Panc1 (cell line): ENCODE measurements at regions not wholly inside any gene's neighbourhood (a gene's known extent, or its start where the extent isn't known, plus 50 kb on each side); places are given as distances from the start of the nearest gene placed in this dataset.

Source experiments
- ATAC-seq: fragments of 200-7000 bp; cut with Tn5 transposase; 2 replicates; pipeline ENCODE4 v1.9.1; 2020; ENCODE audit warnings: mild to moderate bottlenecking, moderate library complexity
- BruUV-seq: library from RNA; stranded (reverse); fragments of 400-500 nt; replicated peaks from 2 replicates; lab custom pipeline; 2021; lab: Mats Ljungman, UMichigan
- CTCF ChIA-PET: fragments of 300-600 bp; sonication (Branson Sonifier 250); formaldehyde crosslinking; loops from one replicate; lab custom pipeline; 2022; ENCODE audit warnings: antibody characterized with exemption; lab: Charles Lee
- POLR2A ChIA-PET: fragments of 300-600 bp; sonication (Branson Sonifier 250); formaldehyde crosslinking; loops from one replicate; lab custom pipeline; 2022; ENCODE audit warnings: antibody characterized with exemption; lab: Charles Lee
- DNase-seq: peaks from one replicate; pipeline ENCODE4 v3.0.0-alpha.2; 2010; ENCODE audit warnings: low read depth, low spot score
- H3K27ac ChIP-seq: 2 replicates; pipeline ENCODE4 v1.5.1; 2011; ENCODE audit warnings: mild to moderate bottlenecking, low read length, inconsistent platforms
- H3K27me3 ChIP-seq: fragments of 200-500 bp; sonication (Bioruptor generic); 2 replicates; pipeline ENCODE4 v1.6.0; 2014; ENCODE audit warnings: low read length, inconsistent platforms; ENCODE audit not compliant: control insufficient read depth, insufficient read depth
- H3K36me3 ChIP-seq: fragments of 200-500 bp; sonication (Bioruptor generic); 2 replicates; pipeline ENCODE4 v1.5.1; 2014; ENCODE audit warnings: inconsistent platforms, mild to moderate bottlenecking, low read length, moderate library complexity; ENCODE audit not compliant: control insufficient read depth, insufficient read depth
- H3K4me1 ChIP-seq: 2 replicates; pipeline ENCODE4 v1.5.1; 2011; ENCODE audit warnings: inconsistent platforms, mild to moderate bottlenecking, low read length, moderate library complexity; ENCODE audit not compliant: control insufficient read depth, insufficient read depth
- H3K4me3 ChIP-seq, 2 experiments: 2 replicates each; pipeline ENCODE4 v1.5.1; 2011 to 2012; ENCODE audit warnings: low read depth in 2 of 2, low read length in 2 of 2, mild to moderate bottlenecking in 2 of 2, inconsistent platforms in 1 of 2, moderate library complexity in 1 of 2
- H3K9me3 ChIP-seq: fragments of 200-500 bp; sonication (Bioruptor generic); 2 replicates; pipeline ENCODE4 v1.5.1; 2014; ENCODE audit warnings: low read depth, mild to moderate bottlenecking, inconsistent platforms, low read length, moderate library complexity; ENCODE audit not compliant: control insufficient read depth, insufficient read depth
- POLR2AphosphoS5 ChIP-seq: IDR thresholded peaks from 2 replicates; pipeline ENCODE4 v1.6.1; 2012; ENCODE audit warnings: mild to moderate bottlenecking, low read depth, low read length, moderate library complexity
- SIN3A ChIP-seq: IDR thresholded peaks from 2 replicates; pipeline ENCODE4 v1.6.1; 2012; ENCODE audit warnings: low read depth, mild to moderate bottlenecking, low read length, moderate library complexity, borderline replicate concordance; ENCODE audit not compliant: insufficient read depth
- TCF7L2 ChIP-seq: IDR thresholded peaks from 2 replicates; pipeline ENCODE4 v1.6.1; 2011; ENCODE audit warnings: mild to moderate bottlenecking, low read depth, low read length, inconsistent platforms
- in situ Hi-C: cut with HindIII; loops from 2 replicates; pipeline ENCODE4 v1.10.0; 2016; ENCODE audit warnings: low sequenced_read_pairs, low pct_unique_long_range_greater_than_20kb
- intact Hi-C: fragments of 100-400 bp; cut with micrococcal nuclease; formaldehyde crosslinking; loops from one replicate; pipeline ENCODE4 v1.10.0; 2022; ENCODE audit not compliant: unreplicated experiment
- TF ChIP-seq, protein P1 (sequence below), 2 experiments: IDR thresholded peaks; 2 replicates each; pipeline ENCODE4 v1.6.1; 2011 to 2012; ENCODE audit warnings: low read depth in 2 of 2, control low read depth in 1 of 2, low read length in 1 of 2, mild to moderate bottlenecking in 1 of 2, moderate library complexity in 1 of 2; ENCODE audit not compliant: insufficient read depth in 1 of 2
- TF ChIP-seq, protein P2 (sequence below): fragments of 450-650 bp; IDR thresholded peaks from 2 replicates; pipeline ENCODE4 v1.5.1; 2017; ENCODE audit warnings: mild to moderate bottlenecking

DNA sequence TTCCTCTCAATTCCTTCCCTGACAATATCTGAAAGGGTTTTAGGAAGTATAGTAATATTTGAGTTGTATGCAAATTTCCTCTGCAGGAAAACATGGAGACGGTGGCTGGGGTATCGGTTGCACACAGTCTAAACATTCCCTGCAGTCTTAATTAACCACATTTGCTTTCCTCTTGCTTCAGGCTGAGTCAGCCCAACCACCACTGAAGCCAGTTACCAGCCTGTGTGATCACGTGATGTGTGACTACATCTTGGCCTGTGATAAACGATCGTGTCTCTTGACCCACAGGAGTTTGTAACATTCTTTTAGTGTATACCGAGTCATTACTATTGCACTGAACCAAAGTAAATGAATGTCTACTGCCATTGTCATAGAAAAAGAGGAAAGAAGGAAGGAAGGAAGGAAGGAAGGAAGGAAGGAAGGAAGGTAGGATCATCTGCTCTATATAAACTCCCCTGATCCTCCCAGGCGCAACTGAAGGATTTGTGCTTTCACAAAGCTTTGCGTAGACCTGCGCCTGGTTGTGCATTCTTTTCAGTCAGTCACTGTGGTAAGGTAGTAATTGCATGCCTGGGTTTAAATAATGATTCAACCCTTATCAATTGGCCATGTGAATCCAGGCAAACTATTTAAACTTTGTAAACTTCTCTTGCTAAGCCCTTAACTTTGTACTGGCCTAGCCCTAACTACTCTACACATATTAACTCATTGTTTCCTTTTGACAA, 280.6 kb upstream of the SALL1 start:
- in situ Hi-C loops (no loop called here), intact Hi-C loops (no loop called here)
- POLR2A ChIA-PET, result no interaction called here

DNA sequence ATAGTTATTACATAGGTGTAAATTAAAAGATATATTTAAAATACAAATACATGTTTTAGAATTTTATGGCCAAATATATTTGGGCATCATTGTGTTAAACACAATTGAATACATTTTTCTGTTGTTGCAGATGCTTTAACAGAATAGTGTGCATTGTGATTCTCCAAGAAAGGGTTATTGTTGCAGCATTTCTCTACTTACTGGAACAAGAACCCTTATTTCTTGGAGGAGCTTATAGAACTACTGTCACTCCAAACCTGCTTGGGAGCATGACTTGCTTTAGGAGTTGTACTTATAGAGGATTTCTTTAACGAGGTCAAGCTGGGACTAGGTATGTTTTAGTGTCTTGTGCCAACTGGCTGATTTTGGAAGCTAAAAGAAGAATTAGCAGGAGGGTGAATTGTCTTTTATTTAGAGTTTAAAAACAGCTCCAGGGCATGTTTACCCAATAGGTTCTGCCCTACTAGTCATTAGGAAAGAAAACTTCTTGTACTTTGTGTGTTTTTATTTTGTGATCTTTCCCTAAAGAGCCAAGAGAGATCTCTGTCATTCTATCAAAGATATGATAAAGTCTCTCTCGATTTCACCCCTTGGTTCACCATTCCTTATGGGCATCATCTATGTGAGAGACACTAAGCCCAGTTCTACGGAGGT, 279.8 kb upstream of the SALL1 start:
- no peak for ATAC-seq
- no peaks in the 10 kb centered on the region for H3K27me3 ChIP-seq
- BruUV-seq, result no TSS peak
- H3K27ac ChIP-seq, result no peak overlapping the region
- H3K4me1 ChIP-seq, result no peaks in the 10 kb centered on the region
- intact Hi-C loops (no loop called here), in situ Hi-C loops (no loop called here)
- no peak for TF ChIP-seq SIN3A
- TF ChIP-seq, protein P1, sequence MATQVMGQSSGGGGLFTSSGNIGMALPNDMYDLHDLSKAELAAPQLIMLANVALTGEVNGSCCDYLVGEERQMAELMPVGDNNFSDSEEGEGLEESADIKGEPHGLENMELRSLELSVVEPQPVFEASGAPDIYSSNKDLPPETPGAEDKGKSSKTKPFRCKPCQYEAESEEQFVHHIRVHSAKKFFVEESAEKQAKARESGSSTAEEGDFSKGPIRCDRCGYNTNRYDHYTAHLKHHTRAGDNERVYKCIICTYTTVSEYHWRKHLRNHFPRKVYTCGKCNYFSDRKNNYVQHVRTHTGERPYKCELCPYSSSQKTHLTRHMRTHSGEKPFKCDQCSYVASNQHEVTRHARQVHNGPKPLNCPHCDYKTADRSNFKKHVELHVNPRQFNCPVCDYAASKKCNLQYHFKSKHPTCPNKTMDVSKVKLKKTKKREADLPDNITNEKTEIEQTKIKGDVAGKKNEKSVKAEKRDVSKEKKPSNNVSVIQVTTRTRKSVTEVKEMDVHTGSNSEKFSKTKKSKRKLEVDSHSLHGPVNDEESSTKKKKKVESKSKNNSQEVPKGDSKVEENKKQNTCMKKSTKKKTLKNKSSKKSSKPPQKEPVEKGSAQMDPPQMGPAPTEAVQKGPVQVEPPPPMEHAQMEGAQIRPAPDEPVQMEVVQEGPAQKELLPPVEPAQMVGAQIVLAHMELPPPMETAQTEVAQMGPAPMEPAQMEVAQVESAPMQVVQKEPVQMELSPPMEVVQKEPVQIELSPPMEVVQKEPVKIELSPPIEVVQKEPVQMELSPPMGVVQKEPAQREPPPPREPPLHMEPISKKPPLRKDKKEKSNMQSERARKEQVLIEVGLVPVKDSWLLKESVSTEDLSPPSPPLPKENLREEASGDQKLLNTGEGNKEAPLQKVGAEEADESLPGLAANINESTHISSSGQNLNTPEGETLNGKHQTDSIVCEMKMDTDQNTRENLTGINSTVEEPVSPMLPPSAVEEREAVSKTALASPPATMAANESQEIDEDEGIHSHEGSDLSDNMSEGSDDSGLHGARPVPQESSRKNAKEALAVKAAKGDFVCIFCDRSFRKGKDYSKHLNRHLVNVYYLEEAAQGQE (IDR thresholded peaks at IDR 0.05; ENCODE audit: insufficient read depth in 1 of 2, low read depth in 2 of 2, low read length in 1 of 2), result no peak
- ChIA-PET POLR2A (interaction anchor here (0.9 kb wide), 1 partner anchor 14 kb away, joined by 4 read pairs; no protein-coding TSS in a partner anchor), CTCF (no interaction called here)
- DNase-seq, result no peak
- no peaks in the 10 kb centered on the region for H3K36me3 ChIP-seq
- no peak overlapping the region for H3K4me3 ChIP-seq
- no peaks in the 10 kb centered on the region for H3K9me3 ChIP-seq

More for the DNA sequence above, 280.6 kb upstream of the SALL1 start:
- no TSS peak for BruUV-seq
- no peak overlapping the region for H3K4me3 ChIP-seq
- no peaks in the 10 kb centered on the region for H3K36me3 ChIP-seq
- H3K27me3 ChIP-seq, result no peaks in the 10 kb centered on the region
- TF ChIP-seq, protein P2, sequence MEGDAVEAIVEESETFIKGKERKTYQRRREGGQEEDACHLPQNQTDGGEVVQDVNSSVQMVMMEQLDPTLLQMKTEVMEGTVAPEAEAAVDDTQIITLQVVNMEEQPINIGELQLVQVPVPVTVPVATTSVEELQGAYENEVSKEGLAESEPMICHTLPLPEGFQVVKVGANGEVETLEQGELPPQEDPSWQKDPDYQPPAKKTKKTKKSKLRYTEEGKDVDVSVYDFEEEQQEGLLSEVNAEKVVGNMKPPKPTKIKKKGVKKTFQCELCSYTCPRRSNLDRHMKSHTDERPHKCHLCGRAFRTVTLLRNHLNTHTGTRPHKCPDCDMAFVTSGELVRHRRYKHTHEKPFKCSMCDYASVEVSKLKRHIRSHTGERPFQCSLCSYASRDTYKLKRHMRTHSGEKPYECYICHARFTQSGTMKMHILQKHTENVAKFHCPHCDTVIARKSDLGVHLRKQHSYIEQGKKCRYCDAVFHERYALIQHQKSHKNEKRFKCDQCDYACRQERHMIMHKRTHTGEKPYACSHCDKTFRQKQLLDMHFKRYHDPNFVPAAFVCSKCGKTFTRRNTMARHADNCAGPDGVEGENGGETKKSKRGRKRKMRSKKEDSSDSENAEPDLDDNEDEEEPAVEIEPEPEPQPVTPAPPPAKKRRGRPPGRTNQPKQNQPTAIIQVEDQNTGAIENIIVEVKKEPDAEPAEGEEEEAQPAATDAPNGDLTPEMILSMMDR, result no peak
- TF ChIP-seq POLR2AphosphoS5, result no peak
- TF ChIP-seq, protein P1 (IDR thresholded peaks at IDR 0.05; ENCODE audit: insufficient read depth in 1 of 2, low read depth in 2 of 2, low read length in 1 of 2), result no peak
- no peak for TF ChIP-seq SIN3A
- no peak for TF ChIP-seq TCF7L2
- CTCF ChIA-PET, result no interaction called here
- H3K4me1 ChIP-seq, result no peaks in the 10 kb centered on the region
- no peak overlapping the region for H3K27ac ChIP-seq
- no peaks in the 10 kb centered on the region for H3K9me3 ChIP-seq
- no peak for ATAC-seq
- DNase-seq, result peak; percentile 33
